ENCODE measurements at regions not wholly inside any gene's neighbourhood (a gene's known extent, or its start where the extent isn't known, plus 50 kb on each side); places are given as distances from the start of the nearest gene placed in this dataset.
A peak's percentile ranks its signal among the peaks of the same experiment; 100 is the strongest.
"Not testable (repeated sequence)": the region's sequence is repeated elsewhere in the genome, so short reads cannot be mapped to it uniquely, and the experiment has no call there.

- Histone ChIP-seq H3K9me3 (ENCODE audit: control insufficient read depth, insufficient read depth, low read depth, low read length) (no peaks in the 10 kb centered on the region), H3K9ac (ENCODE audit: insufficient read depth, low read length) (no peak overlapping the region), H3K4me2 (ENCODE audit: extremely low read depth, insufficient read depth, low read length) (no peak overlapping the region), H3K36me3 (ENCODE audit: control insufficient read depth, insufficient read depth, low read length) (no peaks in the 10 kb centered on the region), H2AFZ (ENCODE audit: low read length) (no peak overlapping the region), H3K4me3 (replicated peaks in 1 of 4; ENCODE audit: control extremely low read depth in 1 of 4, insufficient read depth in 1 of 4, low read depth in 3 of 4, low read length in 4 of 4) (no peak overlapping the region), H3K27ac (ENCODE audit: insufficient read depth, low read length) (no peak overlapping the region), H3K27me3 (ENCODE audit: control insufficient read depth, insufficient read depth, low read length) (no peaks in the 10 kb centered on the region), H3K4me1 (ENCODE audit: control insufficient read depth, extremely low read depth, insufficient read depth, low read length) (no peaks in the 10 kb centered on the region), H4K20me1 (ENCODE audit: control insufficient read depth, extremely low read depth, insufficient read depth, low read length) (no peaks in the 10 kb centered on the region), H3K79me2 (ENCODE audit: control insufficient read depth, insufficient read depth, low read length) (no peaks in the 10 kb centered on the region)
- DNase-seq (ENCODE audit: low read depth in 2 of 2): no peak
- no peak for TF ChIP-seq CTCF (conservative IDR thresholded peaks at IDR 0.05 in 1 of 2, IDR thresholded peaks at IDR 0.05 in 1 of 2; ENCODE audit: low read depth in 1 of 2, low read length in 2 of 2)
- no peak for TF ChIP-seq EZH2 (IDR thresholded peaks at IDR 0.05; ENCODE audit: low read length, missing control alignments)
These were observed 524.9 kb downstream of the ZNF385D start for GRCh38 chr3:21226086-21226485.

GRCh38 chr3:21220944-21221343 is 530.1 kb downstream of the ZNF385D start:
- no peak for DNase-seq (ENCODE audit: low read depth in 2 of 2)
- Histone ChIP-seq H3K27me3 (ENCODE audit: control insufficient read depth, insufficient read depth, low read length) (no peaks in the 10 kb centered on the region), H4K20me1 (ENCODE audit: control insufficient read depth, extremely low read depth, insufficient read depth, low read length) (no peaks in the 10 kb centered on the region), H2AFZ (ENCODE audit: low read length) (no peak overlapping the region), H3K4me1 (ENCODE audit: control insufficient read depth, extremely low read depth, insufficient read depth, low read length) (no peaks in the 10 kb centered on the region), H3K9me3 (ENCODE audit: control insufficient read depth, insufficient read depth, low read depth, low read length) (no peaks in the 10 kb centered on the region), H3K36me3 (ENCODE audit: control insufficient read depth, insufficient read depth, low read length) (no peaks in the 10 kb centered on the region), H3K27ac (ENCODE audit: insufficient read depth, low read length) (no peak overlapping the region), H3K9ac (ENCODE audit: insufficient read depth, low read length) (no peak overlapping the region), H3K4me3 (replicated peaks in 1 of 4; ENCODE audit: control extremely low read depth in 1 of 4, insufficient read depth in 1 of 4, low read depth in 3 of 4, low read length in 4 of 4) (no peak overlapping the region), H3K4me2 (ENCODE audit: extremely low read depth, insufficient read depth, low read length) (no peak overlapping the region), H3K79me2 (ENCODE audit: control insufficient read depth, insufficient read depth, low read length) (no peaks in the 10 kb centered on the region)
- TF ChIP-seq EZH2 (IDR thresholded peaks at IDR 0.05; ENCODE audit: low read length, missing control alignments): no peak
- no peak for TF ChIP-seq CTCF (conservative IDR thresholded peaks at IDR 0.05 in 1 of 2, IDR thresholded peaks at IDR 0.05 in 1 of 2; ENCODE audit: low read depth in 1 of 2, low read length in 2 of 2)

- Histone ChIP-seq H3K4me3 (replicated peaks in 1 of 4; ENCODE audit: control extremely low read depth in 1 of 4, insufficient read depth in 1 of 4, low read depth in 3 of 4, low read length in 4 of 4) (no peak overlapping the region), H3K79me2 (ENCODE audit: control insufficient read depth, insufficient read depth, low read length) (no peaks in the 10 kb centered on the region), H4K20me1 (ENCODE audit: control insufficient read depth, extremely low read depth, insufficient read depth, low read length) (no peaks in the 10 kb centered on the region), H3K9ac (ENCODE audit: insufficient read depth, low read length) (no peak overlapping the region), H3K27me3 (ENCODE audit: control insufficient read depth, insufficient read depth, low read length) (no peaks in the 10 kb centered on the region), H3K4me2 (ENCODE audit: extremely low read depth, insufficient read depth, low read length) (no peak overlapping the region), H3K4me1 (ENCODE audit: control insufficient read depth, extremely low read depth, insufficient read depth, low read length) (no peaks in the 10 kb centered on the region), H3K36me3 (ENCODE audit: control insufficient read depth, insufficient read depth, low read length) (no peaks in the 10 kb centered on the region), H3K27ac (ENCODE audit: insufficient read depth, low read length) (no peak overlapping the region), H3K9me3 (ENCODE audit: control insufficient read depth, insufficient read depth, low read depth, low read length) (no peaks in the 10 kb centered on the region), H2AFZ (ENCODE audit: low read length) (no peak overlapping the region)
- DNase-seq (ENCODE audit: low read depth in 2 of 2): peak in 1 of 2 donors; percentile 28
- TF ChIP-seq CTCF (conservative IDR thresholded peaks at IDR 0.05 in 1 of 2, IDR thresholded peaks at IDR 0.05 in 1 of 2; ENCODE audit: low read depth in 1 of 2, low read length in 2 of 2) (peak; percentile 34 to 57), EZH2 (IDR thresholded peaks at IDR 0.05; ENCODE audit: low read length, missing control alignments) (no peak)
These were observed 534.4 kb downstream of the ZNF385D start for GRCh38 chr3:21216598-21216997.

DNA sequence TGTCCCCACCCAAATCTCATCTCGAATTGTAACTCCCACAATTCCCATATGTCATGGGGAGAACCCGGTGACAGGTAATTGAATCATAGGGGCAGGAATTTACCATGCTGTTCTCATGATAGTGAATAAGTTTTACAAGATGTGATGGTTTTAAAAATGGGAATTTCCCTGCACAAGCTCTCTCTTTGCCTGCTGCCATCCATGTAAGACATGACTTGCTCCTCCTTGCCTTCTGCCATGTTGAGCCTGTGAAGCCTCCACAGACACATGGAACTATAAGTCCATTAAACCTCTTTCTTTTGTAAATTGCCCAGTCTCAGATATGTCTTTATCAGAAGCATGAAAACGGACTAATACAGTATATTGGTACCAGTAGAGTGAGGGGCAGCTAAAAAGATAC is 546.9 kb downstream of the ZNF385D start:
- H2AFZ ChIP-seq (ENCODE audit: low read length); H3K4me3 ChIP-seq (replicated peaks in 1 of 4; ENCODE audit: control extremely low read depth in 1 of 4, insufficient read depth in 1 of 4, low read depth in 3 of 4, low read length in 4 of 4); H3K9ac ChIP-seq (ENCODE audit: insufficient read depth, low read length); H3K27me3 ChIP-seq (ENCODE audit: control insufficient read depth, insufficient read depth, low read length); H3K79me2 ChIP-seq (ENCODE audit: control insufficient read depth, insufficient read depth, low read length); H3K4me2 ChIP-seq (ENCODE audit: extremely low read depth, insufficient read depth, low read length); H4K20me1 ChIP-seq (ENCODE audit: control insufficient read depth, extremely low read depth, insufficient read depth, low read length); DNase-seq (ENCODE audit: low read depth in 2 of 2); H3K4me1 ChIP-seq (ENCODE audit: control insufficient read depth, extremely low read depth, insufficient read depth, low read length); H3K36me3 ChIP-seq (ENCODE audit: control insufficient read depth, insufficient read depth, low read length); H3K9me3 ChIP-seq (ENCODE audit: control insufficient read depth, insufficient read depth, low read depth, low read length); H3K27ac ChIP-seq (ENCODE audit: insufficient read depth, low read length): not testable (repeated sequence)

Measured in fibroblast of lung (primary cell).